ENCODE measurements at regions not wholly inside any gene's neighbourhood (a gene's known extent, or its start where the extent isn't known, plus 50 kb on each side); places are given as distances from the start of the nearest gene placed in this dataset.

DNA sequence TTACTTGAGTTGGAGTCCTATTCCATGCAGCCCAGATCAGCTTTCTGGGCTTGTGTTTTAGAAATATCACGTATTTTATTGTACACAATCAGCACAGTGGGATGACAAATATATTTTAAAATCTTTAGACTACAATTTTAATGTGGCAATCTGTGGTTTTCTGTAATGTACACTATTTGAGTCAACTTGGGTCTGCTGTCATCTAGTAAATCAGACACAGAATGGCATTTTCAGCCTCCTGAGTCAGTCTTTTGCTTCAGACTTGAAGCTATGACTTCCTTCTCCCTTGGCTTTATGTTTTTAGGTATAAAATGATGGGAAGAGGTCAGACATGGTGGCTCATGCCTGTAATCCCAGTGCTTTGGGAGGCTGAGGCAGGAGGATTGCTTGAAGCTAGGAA lies 232.1 kb downstream of the NECTIN3 start:
- TF ChIP-seq, protein P1, sequence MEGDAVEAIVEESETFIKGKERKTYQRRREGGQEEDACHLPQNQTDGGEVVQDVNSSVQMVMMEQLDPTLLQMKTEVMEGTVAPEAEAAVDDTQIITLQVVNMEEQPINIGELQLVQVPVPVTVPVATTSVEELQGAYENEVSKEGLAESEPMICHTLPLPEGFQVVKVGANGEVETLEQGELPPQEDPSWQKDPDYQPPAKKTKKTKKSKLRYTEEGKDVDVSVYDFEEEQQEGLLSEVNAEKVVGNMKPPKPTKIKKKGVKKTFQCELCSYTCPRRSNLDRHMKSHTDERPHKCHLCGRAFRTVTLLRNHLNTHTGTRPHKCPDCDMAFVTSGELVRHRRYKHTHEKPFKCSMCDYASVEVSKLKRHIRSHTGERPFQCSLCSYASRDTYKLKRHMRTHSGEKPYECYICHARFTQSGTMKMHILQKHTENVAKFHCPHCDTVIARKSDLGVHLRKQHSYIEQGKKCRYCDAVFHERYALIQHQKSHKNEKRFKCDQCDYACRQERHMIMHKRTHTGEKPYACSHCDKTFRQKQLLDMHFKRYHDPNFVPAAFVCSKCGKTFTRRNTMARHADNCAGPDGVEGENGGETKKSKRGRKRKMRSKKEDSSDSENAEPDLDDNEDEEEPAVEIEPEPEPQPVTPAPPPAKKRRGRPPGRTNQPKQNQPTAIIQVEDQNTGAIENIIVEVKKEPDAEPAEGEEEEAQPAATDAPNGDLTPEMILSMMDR (conservative IDR thresholded peaks at IDR 0.05; ENCODE audit: low read length) = no peak
- TF ChIP-seq EZH2phosphoT487 (IDR thresholded peaks at IDR 0.05; ENCODE audit: borderline replicate concordance, low read depth, low read length) = no peak
